H1 (cell line): ENCODE measurements at regions not wholly inside any gene's neighbourhood (a gene's known extent, or its start where the extent isn't known, plus 50 kb on each side); places are given as distances from the start of the nearest gene placed in this dataset.

ENCODE experiments used
- CTCF ChIA-PET: fragments of 300-600 bp; sonication (Branson Sonifier 250); formaldehyde crosslinking; loops from one replicate; lab custom pipeline; 2021; ENCODE audit not compliant: partially characterized antibody; lab: Charles Lee
- POLR2A ChIA-PET: fragments of 300-600 bp; sonication (Branson Sonifier 250); formaldehyde crosslinking; loops from one replicate; lab custom pipeline; 2021; ENCODE audit warnings: inconsistent platforms; ENCODE audit not compliant: partially characterized antibody; lab: Charles Lee
- DNase-seq, 2 experiments: peaks; one replicate each; pipeline versions ENCODE4 v3.0.0 to v3.0.0-alpha.2; 2010 to 2022; ENCODE audit warnings: low spot score in 2 of 2, low read depth in 1 of 2, mixed read lengths in 1 of 2
- FAIRE-seq: peaks from 2 replicates; lab custom pipeline; 2011; peaks lifted over from hg19 to GRCh38; lab: Jason Lieb, UNC
- H2AFZ ChIP-seq: 2 replicates; pipeline ENCODE4 v1.8.1; 2012; ENCODE audit warnings: low read length, inconsistent platforms
- H2AK5ac ChIP-seq: 2 replicates; pipeline ENCODE4 v1.6.1; 2013; ENCODE audit warnings: low read depth, low read length
- H2BK120ac ChIP-seq: replicated peaks from 2 replicates; pipeline ENCODE3; 2013; ENCODE audit warnings: low read depth, low read length, inconsistent platforms
- H2BK12ac ChIP-seq: 2 replicates; pipeline ENCODE4 v1.6.1; 2013; ENCODE audit warnings: low read depth, low read length
- H2BK15ac ChIP-seq: 2 replicates; pipeline ENCODE4 v1.6.1; 2013; ENCODE audit warnings: low read length
- H2BK20ac ChIP-seq: 2 replicates; pipeline ENCODE4 v1.6.1; 2013; ENCODE audit warnings: low read length
- H2BK5ac ChIP-seq: 2 replicates; pipeline ENCODE4 v1.6.1; 2013; ENCODE audit warnings: low read depth, low read length
- H3K14ac ChIP-seq: 2 replicates; pipeline ENCODE4 v1.6.1; 2013; ENCODE audit warnings: inconsistent platforms; ENCODE audit not compliant: insufficient read length
- H3K18ac ChIP-seq: 2 replicates; pipeline ENCODE4 v1.6.1; 2013; ENCODE audit warnings: low read length; ENCODE audit errors: extremely low read depth
- H3K23ac ChIP-seq: 2 replicates; pipeline ENCODE4 v1.6.1; 2013; ENCODE audit warnings: inconsistent platforms; ENCODE audit not compliant: insufficient read length
- H3K23me2 ChIP-seq: 2 replicates; pipeline ENCODE4 v1.6.1; 2013; ENCODE audit warnings: low read depth, low read length
- H3K27ac ChIP-seq: 2 replicates; pipeline ENCODE4 v1.6.1; 2011; ENCODE audit warnings: low read depth, low read length, inconsistent platforms
- H3K27me3 ChIP-seq, 4 experiments: replicated peaks in 1 of 4; 1 replicate in 1 of 4; 2 replicates in 3 of 4; pipeline versions ENCODE4 v1.6.1 to v1.8.1; 2011 to 2013; ENCODE audit warnings: low read length in 3 of 4, mild to moderate bottlenecking in 3 of 4, inconsistent platforms in 2 of 4, mixed read lengths in 2 of 4, moderate library complexity in 1 of 4; ENCODE audit not compliant: control insufficient read depth in 3 of 4, insufficient read depth in 3 of 4; ENCODE audit errors: extremely low read depth in 1 of 4
- H3K36me3 ChIP-seq, 4 experiments: 2 replicates each; pipeline versions ENCODE4 v1.6.1 to v1.8.1; 2011 to 2013; ENCODE audit warnings: mild to moderate bottlenecking in 4 of 4, low read length in 3 of 4, moderate library complexity in 2 of 4, control low read depth in 1 of 4, inconsistent platforms in 1 of 4; ENCODE audit not compliant: insufficient read depth in 4 of 4, control insufficient read depth in 2 of 4
- H3K4ac ChIP-seq: replicated peaks from 2 replicates; pipeline ENCODE3; 2013; ENCODE audit warnings: low read length, low read depth, mixed read lengths, inconsistent platforms; ENCODE audit not compliant: insufficient read length
- H3K4me1 ChIP-seq, 4 experiments: replicated peaks in 1 of 4; 1 replicate in 1 of 4; 2 replicates in 3 of 4; pipeline versions ENCODE4 v1.6.1 to v1.8.1; 2011 to 2013; ENCODE audit warnings: low read length in 3 of 4, inconsistent platforms in 2 of 4, mixed read lengths in 1 of 4; ENCODE audit not compliant: insufficient read depth in 4 of 4, control insufficient read depth in 3 of 4
- H3K4me2 ChIP-seq, 2 experiments: 2 replicates each; pipeline versions ENCODE4 v1.6.1 to v1.8.1; 2011 to 2013; ENCODE audit warnings: low read depth in 2 of 2, low read length in 2 of 2, control low read depth in 1 of 2, inconsistent platforms in 1 of 2, mild to moderate bottlenecking in 1 of 2; ENCODE audit not compliant: insufficient read depth in 1 of 2
- H3K4me3 ChIP-seq, 4 experiments: fragments of 200-600, 300-600 bp in 1 of 4; sonication (generic), shearing (Covaris generic), sonication (Bioruptor Twin) in 1 of 4; 2 replicates each; pipeline versions ENCODE4 v1.5.1 to v1.8.1; 2011 to 2016; ENCODE audit warnings: low read length in 4 of 4, low read depth in 3 of 4, control low read depth in 2 of 4, inconsistent platforms in 2 of 4, mild to moderate bottlenecking in 2 of 4, mixed read lengths in 1 of 4, moderate library complexity in 1 of 4; ENCODE audit not compliant: insufficient read depth in 2 of 4; ENCODE audit errors: extremely low read depth in 1 of 4
- H3K56ac ChIP-seq: replicated peaks from 2 replicates; pipeline ENCODE3; 2013; ENCODE audit warnings: low read depth, mild to moderate bottlenecking, mixed read lengths, low read length, inconsistent platforms; ENCODE audit not compliant: insufficient read length
- H3K79me1 ChIP-seq: 2 replicates; pipeline ENCODE4 v1.6.1; 2013; ENCODE audit warnings: low read depth, low read length, control low read depth
- H3K79me2 ChIP-seq, 2 experiments: 2 replicates each; pipeline versions ENCODE4 v1.6.1 to v1.8.1; 2012 to 2013; ENCODE audit warnings: low read length in 2 of 2, mild to moderate bottlenecking in 2 of 2, inconsistent platforms in 1 of 2; ENCODE audit not compliant: insufficient read depth in 2 of 2, control insufficient read depth in 1 of 2
- H3K9ac ChIP-seq, 4 experiments: replicated peaks in 1 of 4; 1 replicate in 1 of 4; 2 replicates in 3 of 4; pipeline versions ENCODE4 v1.6.1 to v1.8.1; 2011 to 2013; ENCODE audit warnings: low read depth in 3 of 4, low read length in 3 of 4, control low read depth in 2 of 4, mild to moderate bottlenecking in 2 of 4, moderate library complexity in 2 of 4, inconsistent platforms in 1 of 4; ENCODE audit errors: extremely low read depth in 1 of 4
- H3K9me3 ChIP-seq, 2 experiments: 2 replicates each; pipeline versions ENCODE4 v1.6.1 to v1.8.1; 2012 to 2013; ENCODE audit warnings: mild to moderate bottlenecking in 2 of 2, moderate library complexity in 2 of 2, control low read depth in 1 of 2, inconsistent platforms in 1 of 2, low read depth in 1 of 2, low read length in 1 of 2, mixed read lengths in 1 of 2; ENCODE audit not compliant: insufficient read depth in 2 of 2
- H4K20me1 ChIP-seq, 2 experiments: replicated peaks in 1 of 2; 2 replicates each; pipeline versions ENCODE3 to v1.8.1; 2011 to 2013; ENCODE audit warnings: inconsistent platforms in 2 of 2, low read length in 2 of 2, mild to moderate bottlenecking in 1 of 2; ENCODE audit not compliant: insufficient read depth in 2 of 2, control insufficient read depth in 1 of 2
- H4K5ac ChIP-seq: 2 replicates; pipeline ENCODE4 v1.6.1; 2013; ENCODE audit warnings: low read length, low read depth, mixed read lengths, inconsistent platforms; ENCODE audit not compliant: insufficient read length
- H4K8ac ChIP-seq: 2 replicates; pipeline ENCODE4 v1.8.0; 2013; ENCODE audit warnings: mild to moderate bottlenecking, moderate library complexity, low read length, inconsistent platforms; ENCODE audit not compliant: insufficient read depth; ENCODE audit errors: extremely low read depth
- H4K91ac ChIP-seq: replicated peaks from 2 replicates; pipeline ENCODE3; 2013; ENCODE audit warnings: low read length, mixed read lengths, inconsistent platforms; ENCODE audit not compliant: insufficient read length
- BRCA1 ChIP-seq: IDR thresholded peaks from 2 replicates; pipeline ENCODE4 v1.6.1; 2012; ENCODE audit warnings: low read depth, low read length, improper control_type of control experiment
- FOSL1 ChIP-seq: IDR thresholded peaks from 2 replicates; pipeline ENCODE4 v1.6.1; 2011; ENCODE audit warnings: mild to moderate bottlenecking, low read depth, low read length, moderate library complexity; ENCODE audit not compliant: insufficient read depth
- GABPA ChIP-seq: IDR thresholded peaks from 2 replicates; pipeline ENCODE4 v1.6.1; 2011; ENCODE audit warnings: mild to moderate bottlenecking, low read length, moderate library complexity, borderline replicate concordance; ENCODE audit not compliant: insufficient read depth
- GTF2F1 ChIP-seq: IDR thresholded peaks from 2 replicates; pipeline ENCODE4 v1.6.1; 2012; ENCODE audit warnings: low read depth, low read length, improper control_type of control experiment, borderline replicate concordance
- JUN ChIP-seq: IDR thresholded peaks from 2 replicates; pipeline ENCODE4 v1.6.1; 2011; ENCODE audit warnings: low read depth, mild to moderate bottlenecking, improper control_type of control experiment, low read length
- RBBP5 ChIP-seq: IDR thresholded peaks from 2 replicates; pipeline ENCODE4 v1.7.1; 2012; ENCODE audit warnings: low read depth, mild to moderate bottlenecking, inconsistent platforms, low read length, moderate library complexity, borderline replicate concordance
- SIN3A ChIP-seq, 2 experiments: IDR thresholded peaks in 1 of 2; conservative IDR thresholded peaks in 1 of 2; 2 replicates each; pipeline ENCODE4 v1.6.1; 2011 to 2012; ENCODE audit warnings: low read length in 2 of 2, improper control_type of control experiment in 1 of 2, low read depth in 1 of 2, mild to moderate bottlenecking in 1 of 2
- SIX5 ChIP-seq: IDR thresholded peaks from 2 replicates; pipeline ENCODE4 v1.6.1; 2011; ENCODE audit warnings: mild to moderate bottlenecking, low read depth, low read length
- SUZ12 ChIP-seq: fragments of 200-600 bp; sonication (generic); IDR thresholded peaks from 2 replicates; pipeline ENCODE4 v1.6.1; 2012; ENCODE audit warnings: mild to moderate bottlenecking, inconsistent platforms, low read length, moderate library complexity, mixed read lengths
- TAF7 ChIP-seq: optimal IDR thresholded peaks from 2 replicates; pipeline ENCODE3; 2011; ENCODE audit warnings: low read depth, mild to moderate bottlenecking, inconsistent platforms, low read length, moderate library complexity, borderline replicate concordance
- WGBS, 2 experiments: shearing (Covaris generic) in 1 of 2; methylation state at CpG; one replicate each; pipeline versions ENCODE4 v1.1.6 to v1.1.7; 2013 to 2015; ENCODE audit warnings: low lambda C conversion rate in 2 of 2, mixed read lengths in 2 of 2, inconsistent platforms in 1 of 2, low coverage in 1 of 2, missing lambda C conversion rate in 1 of 2; ENCODE audit not compliant: insufficient replicate concordance in 2 of 2, insufficient coverage in 1 of 2, insufficient read length in 1 of 2; ENCODE audit errors: extremely low coverage in 1 of 2, missing lambda C conversion rate in 1 of 2; 5-methylcytosine and 5-hydroxymethylcytosine counted together

- no peak overlapping the region for H4K91ac ChIP-seq
- no peak overlapping the region for H2BK120ac ChIP-seq
- H3K4me2 ChIP-seq, result no peak overlapping the region
- H3K27me3 ChIP-seq, result no peaks in the 10 kb centered on the region
- no peaks in the 10 kb centered on the region for H3K79me1 ChIP-seq
- DNase-seq (no peak), FAIRE-seq (no peak)
- no peak overlapping the region for H2BK20ac ChIP-seq
- H3K18ac ChIP-seq, result no peak overlapping the region
- no peak overlapping the region for H2AK5ac ChIP-seq
- H3K9me3 ChIP-seq, result no peaks in the 10 kb centered on the region; a peak in 1 of 4 replicates
- no peaks in the 10 kb centered on the region for H4K20me1 ChIP-seq
- H3K36me3 ChIP-seq, result no peaks in the 10 kb centered on the region
- no peaks in the 10 kb centered on the region for H3K4me1 ChIP-seq
- no peak overlapping the region for H2BK5ac ChIP-seq
- H2BK15ac ChIP-seq, result no peak overlapping the region
- H3K4me3 ChIP-seq, result no peak overlapping the region
- H3K79me2 ChIP-seq, result no peaks in the 10 kb centered on the region
- H2BK12ac ChIP-seq, result no peak overlapping the region
- H3K27ac ChIP-seq, result no peak overlapping the region
- ChIA-PET CTCF (no interaction called here), POLR2A (no interaction called here)
- H4K5ac ChIP-seq, result no peak overlapping the region
- no peak overlapping the region for H2AFZ ChIP-seq
- no peak overlapping the region for H3K23ac ChIP-seq
- no peak overlapping the region for H3K14ac ChIP-seq
- H4K8ac ChIP-seq, result no peak overlapping the region
- 82% methylated on average over 1 of the region's 1 CpG; no CpG with 5 or more reads in 1 of the 2 experiments for WGBS, 2 experiments
- H3K23me2 ChIP-seq, result no peaks in the 10 kb centered on the region
- H3K9ac ChIP-seq, result no peak overlapping the region
- no peak overlapping the region for H3K4ac ChIP-seq
- H3K56ac ChIP-seq, result no peak overlapping the region
- TF ChIP-seq SIN3A (conservative IDR thresholded peaks at IDR 0.05 in 1 of 2, IDR thresholded peaks at IDR 0.05 in 1 of 2; ENCODE audit: low read depth in 1 of 2, low read length in 2 of 2), result no peak
- no peak for TF ChIP-seq RBBP5
- TF ChIP-seq TAF7, result no peak
- no peak for TF ChIP-seq SUZ12
- no peak for TF ChIP-seq GTF2F1
- TF ChIP-seq FOSL1, result no peak
- no peak for TF ChIP-seq JUN
- TF ChIP-seq BRCA1, result no peak
- no peak for TF ChIP-seq SIX5
- no peak for TF ChIP-seq GABPA
Observed at GRCh38 chr1:88317396-88317795, 366.7 kb upstream of the PKN2 start.
